ENCODE measurements at regions not wholly inside any gene's neighbourhood (a gene's known extent, or its start where the extent isn't known, plus 50 kb on each side); places are given as distances from the start of the nearest gene placed in this dataset.

DNA sequence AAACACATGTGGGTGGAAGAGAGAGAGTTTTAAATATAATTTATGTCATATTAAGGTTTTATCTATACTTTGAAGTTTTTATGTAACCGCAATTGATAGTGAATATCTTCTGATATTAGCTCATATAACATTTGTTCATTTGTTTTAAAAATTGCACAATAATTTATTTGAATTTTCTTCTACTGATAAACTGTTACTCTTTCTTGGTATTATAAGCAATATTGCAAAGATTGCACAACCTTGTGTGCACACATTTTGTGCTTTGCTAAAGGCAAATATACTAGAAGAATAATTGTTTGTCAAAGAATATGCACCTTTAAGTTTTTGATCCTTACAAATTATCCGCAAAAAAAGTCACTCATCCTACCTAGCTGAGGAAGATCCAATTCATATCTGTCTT lies 275.7 kb downstream of the TLR4 start:
- TF ChIP-seq ZNF274 (IDR thresholded peaks at IDR 0.05; ENCODE audit: low read depth, low read length) (no peak), YY1 (IDR thresholded peaks at IDR 0.05; ENCODE audit: insufficient read depth, insufficient read length) (no peak)
